Trophoblast cell (in vitro differentiated cells and primary cell): ENCODE measurements at regions not wholly inside any gene's neighbourhood (a gene's known extent, or its start where the extent isn't known, plus 50 kb on each side); places are given as distances from the start of the nearest gene placed in this dataset.

Experiments
- DNase-seq, 2 donors: peaks; one replicate each; pipeline ENCODE4 v3.0.0-alpha.2; 2016
- H2AFZ ChIP-seq: 2 replicates; pipeline ENCODE4 v1.6.1; 2013; ENCODE audit warnings: low read length, moderate library complexity, mild to moderate bottlenecking; ENCODE audit not compliant: insufficient read depth, poor library complexity
- H2AK5ac ChIP-seq: 2 replicates; pipeline ENCODE4 v1.6.1; 2013; ENCODE audit warnings: mild to moderate bottlenecking, low read length
- H2BK120ac ChIP-seq: 2 replicates; pipeline ENCODE4 v1.6.1; 2013; ENCODE audit warnings: low read length, mild to moderate bottlenecking, moderate library complexity; ENCODE audit not compliant: insufficient read depth, poor library complexity
- H2BK12ac ChIP-seq: 2 replicates; pipeline ENCODE4 v1.6.1; 2013; ENCODE audit warnings: mild to moderate bottlenecking, low read length, moderate library complexity
- H2BK5ac ChIP-seq: 2 replicates; pipeline ENCODE4 v1.6.1; 2013; ENCODE audit warnings: low read length, low read depth, moderate library complexity, mild to moderate bottlenecking; ENCODE audit not compliant: poor library complexity
- H3K14ac ChIP-seq: 2 replicates; pipeline ENCODE4 v1.6.1; 2013; ENCODE audit warnings: mild to moderate bottlenecking, low read length
- H3K18ac ChIP-seq: 2 replicates; pipeline ENCODE4 v1.6.1; 2013; ENCODE audit warnings: mild to moderate bottlenecking, low read length
- H3K23ac ChIP-seq: 2 replicates; pipeline ENCODE4 v1.6.1; 2013; ENCODE audit warnings: low read length
- H3K27ac ChIP-seq: 2 replicates; pipeline ENCODE4 v1.5.1; 2013; ENCODE audit warnings: low read depth, mild to moderate bottlenecking, inconsistent platforms, low read length, moderate library complexity
- H3K27me3 ChIP-seq: 2 replicates; pipeline ENCODE4 v1.6.1; 2013; ENCODE audit warnings: inconsistent platforms, mild to moderate bottlenecking, low read length, moderate library complexity; ENCODE audit not compliant: insufficient read depth
- H3K36me3 ChIP-seq, 2 experiments: 1 replicate in 1 of 2; 2 replicates in 1 of 2; pipeline ENCODE4 v1.6.1; 2013; ENCODE audit warnings: low read length in 2 of 2, mild to moderate bottlenecking in 2 of 2, moderate library complexity in 1 of 2; ENCODE audit not compliant: insufficient read depth in 2 of 2, control insufficient read depth in 1 of 2
- H3K4ac ChIP-seq: 2 replicates; pipeline ENCODE4 v1.6.1; 2013; ENCODE audit warnings: low read depth, mild to moderate bottlenecking, low read length, moderate library complexity
- H3K4me1 ChIP-seq, 2 experiments: 1 replicate in 1 of 2; 2 replicates in 1 of 2; pipeline ENCODE4 v1.6.1; 2013; ENCODE audit warnings: low read length in 2 of 2, mild to moderate bottlenecking in 2 of 2, moderate library complexity in 1 of 2; ENCODE audit not compliant: insufficient read depth in 2 of 2, control insufficient read depth in 1 of 2
- H3K4me2 ChIP-seq: 2 replicates; pipeline ENCODE4 v1.6.1; 2013; ENCODE audit warnings: inconsistent platforms, mild to moderate bottlenecking, low read length, moderate library complexity
- H3K4me3 ChIP-seq: 2 replicates; pipeline ENCODE4 v1.5.1; 2013; ENCODE audit warnings: mild to moderate bottlenecking, low read depth, low read length, inconsistent platforms
- H3K79me1 ChIP-seq: one replicate; pipeline ENCODE4 v1.6.1; 2013; ENCODE audit warnings: low read length
- H3K79me2 ChIP-seq: 2 replicates; pipeline ENCODE4 v1.6.1; 2013; ENCODE audit warnings: low read length, mild to moderate bottlenecking; ENCODE audit not compliant: control insufficient read depth, insufficient read depth, poor library complexity
- H3K9ac ChIP-seq: 2 replicates; pipeline ENCODE4 v1.6.1; 2013; ENCODE audit warnings: mild to moderate bottlenecking, low read length
- H3K9me3 ChIP-seq: 2 replicates; pipeline ENCODE4 v1.6.1; 2013; ENCODE audit warnings: low read depth, mild to moderate bottlenecking, control low read depth, inconsistent platforms, low read length; ENCODE audit not compliant: insufficient read depth
- H4K12ac ChIP-seq: 2 replicates; pipeline ENCODE4 v1.6.1; 2013; ENCODE audit warnings: low read depth, mild to moderate bottlenecking, low read length, moderate library complexity
- H4K8ac ChIP-seq: 2 replicates; pipeline ENCODE4 v1.6.1; 2013; ENCODE audit warnings: low read depth, mild to moderate bottlenecking, low read length, moderate library complexity
- H4K91ac ChIP-seq: one replicate; pipeline ENCODE4 v1.6.1; 2013; ENCODE audit warnings: low read depth, mild to moderate bottlenecking, low read length, moderate library complexity
- WGBS: extraction: QIAGEN DNeasy Blood & Tissue Kit; methylation state at CpG from one replicate; pipeline ENCODE4 v1.1.7; 2013; ENCODE audit warnings: missing lambda C conversion rate; ENCODE audit not compliant: insufficient read length, insufficient coverage; ENCODE audit errors: extremely low coverage; 5-methylcytosine and 5-hydroxymethylcytosine counted together

- no peak for DNase-seq
- no peak overlapping the region for H2AFZ ChIP-seq
- H4K8ac ChIP-seq = no peak overlapping the region
- H3K4ac ChIP-seq = no peak overlapping the region
- no peaks in the 10 kb centered on the region for H3K9me3 ChIP-seq
- H2BK120ac ChIP-seq = no peak overlapping the region
- no peaks in the 10 kb centered on the region for H3K36me3 ChIP-seq
- no peaks in the 10 kb centered on the region for H3K79me1 ChIP-seq
- H3K14ac ChIP-seq = no peak overlapping the region
- no peak overlapping the region for H3K27ac ChIP-seq
- H3K9ac ChIP-seq = no peak overlapping the region
- no peak overlapping the region for H3K4me2 ChIP-seq
- no peak overlapping the region for H2BK12ac ChIP-seq
- H2AK5ac ChIP-seq = no peak overlapping the region
- no peaks in the 10 kb centered on the region for H3K4me1 ChIP-seq
- H3K18ac ChIP-seq = no peak overlapping the region
- H3K79me2 ChIP-seq = no peaks in the 10 kb centered on the region
- no peak overlapping the region for H3K4me3 ChIP-seq
- no peak overlapping the region for H3K23ac ChIP-seq
- H4K12ac ChIP-seq = no peak overlapping the region
- H2BK5ac ChIP-seq = no peak overlapping the region
- H4K91ac ChIP-seq = no peak overlapping the region
- no peaks in the 10 kb centered on the region for H3K27me3 ChIP-seq
- WGBS = no CpG with 5 or more reads among the region's 2 CpGs
These were observed 1531.9 kb upstream of the ACVR2A start for GRCh38 chr2:146312899-146313298.

GRCh38 chr2:146305164-146305563, 1539.7 kb upstream of the ACVR2A start:
- Histone ChIP-seq H2AK5ac (no peak overlapping the region), H3K79me2 (no peaks in the 10 kb centered on the region), H2BK12ac (no peak overlapping the region), H4K12ac (no peak overlapping the region), H3K9me3 (no peaks in the 10 kb centered on the region), H3K36me3 (no peaks in the 10 kb centered on the region), H3K27ac (no peak overlapping the region), H3K4me2 (no peak overlapping the region), H4K91ac (no peak overlapping the region), H3K79me1 (no peaks in the 10 kb centered on the region), H3K23ac (no peak overlapping the region), H2BK5ac (no peak overlapping the region), H3K14ac (no peak overlapping the region), H4K8ac (no peak overlapping the region), H3K27me3 (no peaks in the 10 kb centered on the region), H2BK120ac (no peak overlapping the region), H3K9ac (no peak overlapping the region), H3K18ac (no peak overlapping the region), H3K4ac (no peak overlapping the region), H3K4me3 (no peak overlapping the region), H3K4me1 (no peaks in the 10 kb centered on the region), H2AFZ (no peak overlapping the region)
- no CpG with 5 or more reads among the region's 3 CpGs for WGBS
- no peak for DNase-seq

GRCh38 chr2:146301287-146301686, 1543.5 kb upstream of the ACVR2A start:
- no peak overlapping the region for H2AFZ ChIP-seq
- no peaks in the 10 kb centered on the region for H3K36me3 ChIP-seq
- H3K18ac ChIP-seq = no peak overlapping the region
- no peak overlapping the region for H3K4ac ChIP-seq
- no CpG with 5 or more reads among the region's 2 CpGs for WGBS
- no peaks in the 10 kb centered on the region for H3K79me2 ChIP-seq
- H4K12ac ChIP-seq = no peak overlapping the region
- H2AK5ac ChIP-seq = no peak overlapping the region
- H3K9ac ChIP-seq = no peak overlapping the region
- no peaks in the 10 kb centered on the region for H3K4me1 ChIP-seq
- H3K14ac ChIP-seq = no peak overlapping the region
- no peaks in the 10 kb centered on the region for H3K27me3 ChIP-seq
- H3K27ac ChIP-seq = no peak overlapping the region
- H2BK5ac ChIP-seq = no peak overlapping the region
- H3K4me3 ChIP-seq = no peak overlapping the region
- no peak overlapping the region for H3K4me2 ChIP-seq
- H2BK120ac ChIP-seq = no peak overlapping the region
- H3K23ac ChIP-seq = no peak overlapping the region
- DNase-seq = no peak
- no peak overlapping the region for H4K8ac ChIP-seq
- no peak overlapping the region for H4K91ac ChIP-seq
- H3K79me1 ChIP-seq = no peaks in the 10 kb centered on the region
- peaks cover 3% of the 10 kb centered on the region for H3K9me3 ChIP-seq
- H2BK12ac ChIP-seq = no peak overlapping the region

GRCh38 chr2:146295080-146295670, 1549.7 kb upstream of the ACVR2A start:
- no peak overlapping the region for H3K4ac ChIP-seq
- no peak overlapping the region for H2AK5ac ChIP-seq
- H2AFZ ChIP-seq = no peak overlapping the region
- no peak overlapping the region for H2BK12ac ChIP-seq
- H3K4me1 ChIP-seq = no peaks in the 10 kb centered on the region
- H3K4me3 ChIP-seq = no peak overlapping the region
- H3K18ac ChIP-seq = no peak overlapping the region
- no peaks in the 10 kb centered on the region for H3K36me3 ChIP-seq
- WGBS = no CpG with 5 or more reads among the region's 1 CpG
- no peak overlapping the region for H3K14ac ChIP-seq
- no peak overlapping the region for H3K4me2 ChIP-seq
- no peak overlapping the region for H4K8ac ChIP-seq
- no peaks in the 10 kb centered on the region for H3K27me3 ChIP-seq
- no peak overlapping the region for H3K9ac ChIP-seq
- no peak overlapping the region for H3K23ac ChIP-seq
- H2BK120ac ChIP-seq = no peak overlapping the region
- no peak overlapping the region for H3K27ac ChIP-seq
- DNase-seq = no peak
- H4K91ac ChIP-seq = no peak overlapping the region
- H2BK5ac ChIP-seq = no peak overlapping the region
- H3K79me2 ChIP-seq = no peaks in the 10 kb centered on the region
- H3K9me3 ChIP-seq = peaks cover 3% of the 10 kb centered on the region
- no peak overlapping the region for H4K12ac ChIP-seq
- no peaks in the 10 kb centered on the region for H3K79me1 ChIP-seq
